BLaER1 treated with 17β-estradiol and CSF1 and Interleukin-3, amounts not matched to agents 10 nM and 100 nM (cell line): ENCODE measurements at regions not wholly inside any gene's neighbourhood (a gene's known extent, or its start where the extent isn't known, plus 50 kb on each side); places are given as distances from the start of the nearest gene placed in this dataset.

Experiments used
- H3K27ac ChIP-seq, 11 experiments: shearing (Covaris generic); formaldehyde crosslinking; 2 replicates each; pipeline ENCODE4 v1.8.1; 2022
- H3K27me3 ChIP-seq, 11 experiments: shearing (Covaris generic); formaldehyde crosslinking; 2 replicates each; pipeline ENCODE4 v1.8.1; 2022
- H3K36me3 ChIP-seq, 11 experiments: shearing (Covaris generic); formaldehyde crosslinking; 2 replicates each; pipeline ENCODE4 v1.8.1; 2022
- H3K4me1 ChIP-seq, 10 experiments: shearing (Covaris generic); formaldehyde crosslinking; 2 replicates each; pipeline ENCODE4 v1.8.1; 2022
- H3K4me2 ChIP-seq, 11 experiments: shearing (Covaris generic); formaldehyde crosslinking; 2 replicates each; pipeline ENCODE4 v1.8.1; 2022
- H3K4me3 ChIP-seq, 10 experiments: shearing (Covaris generic); formaldehyde crosslinking; 2 replicates each; pipeline ENCODE4 v1.8.1; 2022
- H3K9ac ChIP-seq, 11 experiments: shearing (Covaris generic); formaldehyde crosslinking; 2 replicates each; pipeline ENCODE4 v1.8.1; 2022
- H3K9me3 ChIP-seq, 11 experiments: shearing (Covaris generic); formaldehyde crosslinking; replicated peaks in 1 of 11; 2 replicates each; pipeline ENCODE4 v1.8.1; 2022
- H4K20me1 ChIP-seq, 11 experiments: shearing (Covaris generic); formaldehyde crosslinking; 2 replicates each; pipeline ENCODE4 v1.8.1; 2022
- Cebpa-rat ChIP-seq, 11 experiments: shearing (Covaris generic); IDR thresholded peaks; 2 replicates each; pipeline ENCODE4 v1.8.1; 2022

DNA sequence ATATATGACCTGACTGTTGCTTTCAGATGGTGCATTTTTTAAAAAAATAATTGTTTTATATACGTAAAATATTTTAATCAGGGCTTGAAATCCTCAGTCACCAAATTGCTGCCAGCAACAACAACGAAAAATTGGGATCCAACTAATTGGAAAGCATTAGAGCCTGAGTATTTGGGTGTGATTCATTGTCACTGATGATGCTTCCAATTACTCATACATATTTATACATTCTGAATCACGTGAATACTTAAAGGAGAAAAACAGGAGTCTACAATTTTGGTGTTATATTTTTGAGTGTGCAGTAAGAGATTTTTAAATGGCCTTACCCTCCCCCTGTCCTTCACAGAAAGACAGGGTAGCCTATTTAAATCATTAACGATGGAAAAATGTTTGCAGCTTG is 765.6 kb upstream of the TENM3 start:
- TF ChIP-seq Cebpa-rat (IDR thresholded peaks at IDR 0.05): no peak
- H3K9ac ChIP-seq: no peak overlapping the region
- no peaks in the 10 kb centered on the region for H3K27me3 ChIP-seq
- H3K4me2 ChIP-seq: no peak overlapping the region
- H3K4me1 ChIP-seq: no peaks in the 10 kb centered on the region
- H4K20me1 ChIP-seq: no peaks in the 10 kb centered on the region
- no peak overlapping the region for H3K4me3 ChIP-seq
- no peaks in the 10 kb centered on the region for H3K9me3 ChIP-seq
- no peak overlapping the region for H3K27ac ChIP-seq
- H3K36me3 ChIP-seq: no peaks in the 10 kb centered on the region

DNA sequence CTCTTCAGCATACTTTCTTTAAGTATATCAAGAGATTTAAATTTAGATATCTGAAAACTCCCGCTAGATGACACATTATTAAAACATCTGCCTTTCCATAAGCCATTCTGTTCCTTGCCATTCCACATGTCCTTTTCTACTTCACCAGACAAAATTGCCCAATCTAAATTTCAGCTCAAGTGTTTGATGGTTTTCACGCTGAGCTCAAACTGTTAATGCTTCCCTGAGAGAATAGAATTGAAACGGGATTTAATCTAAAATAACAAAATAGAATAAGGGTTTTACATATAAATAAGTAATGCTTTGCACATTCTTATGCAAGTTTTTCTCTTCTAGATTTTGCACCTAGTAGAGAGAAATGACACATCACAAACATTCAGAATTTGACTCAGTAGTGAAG is 764.5 kb upstream of the TENM3 start:
- no peak for TF ChIP-seq Cebpa-rat (IDR thresholded peaks at IDR 0.05)
- Histone ChIP-seq H3K4me3 (no peak overlapping the region), H3K9ac (no peak overlapping the region), H4K20me1 (no peaks in the 10 kb centered on the region), H3K9me3 (no peaks in the 10 kb centered on the region), H3K4me2 (no peak overlapping the region), H3K27me3 (no peaks in the 10 kb centered on the region), H3K36me3 (no peaks in the 10 kb centered on the region), H3K4me1 (no peaks in the 10 kb centered on the region), H3K27ac (no peak overlapping the region)

- no peaks in the 10 kb centered on the region for H3K9me3 ChIP-seq
- H3K4me3 ChIP-seq: no peak overlapping the region
- no peaks in the 10 kb centered on the region for H4K20me1 ChIP-seq
- no peaks in the 10 kb centered on the region for H3K36me3 ChIP-seq
- no peaks in the 10 kb centered on the region for H3K27me3 ChIP-seq
- H3K9ac ChIP-seq: no peak overlapping the region
- H3K27ac ChIP-seq: no peak overlapping the region
- no peak overlapping the region for H3K4me2 ChIP-seq
- no peaks in the 10 kb centered on the region for H3K4me1 ChIP-seq
- TF ChIP-seq Cebpa-rat (IDR thresholded peaks at IDR 0.05): no peak
Observed at GRCh38 chr4:181479141-181479540, 764.1 kb upstream of the TENM3 start.

DNA sequence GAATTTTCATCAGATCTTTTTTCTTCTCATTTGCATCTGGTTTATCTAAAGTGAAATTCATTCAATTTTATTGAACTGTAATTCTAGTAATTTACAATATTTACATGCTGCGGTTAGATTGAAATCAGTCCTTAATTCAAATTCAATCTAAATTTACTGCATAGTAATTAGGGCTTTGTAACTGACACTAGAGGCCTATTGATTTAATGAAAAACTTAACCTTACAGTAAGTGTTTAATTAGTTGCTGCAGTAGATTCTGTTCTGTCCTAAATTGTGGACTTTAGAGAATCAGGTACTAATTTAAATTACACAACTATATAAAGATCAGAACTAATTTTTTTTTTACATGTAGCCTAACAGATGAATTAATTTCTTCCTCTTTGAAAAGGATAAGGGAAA is 758.8 kb upstream of the TENM3 start:
- Histone ChIP-seq H3K9ac (no peak overlapping the region), H4K20me1 (no peaks in the 10 kb centered on the region), H3K4me2 (no peak overlapping the region), H3K27me3 (no peaks in the 10 kb centered on the region), H3K4me1 (no peaks in the 10 kb centered on the region), H3K9me3 (no peaks in the 10 kb centered on the region), H3K27ac (no peak overlapping the region), H3K36me3 (no peaks in the 10 kb centered on the region), H3K4me3 (no peak overlapping the region)
- no peak for TF ChIP-seq Cebpa-rat (IDR thresholded peaks at IDR 0.05)

DNA sequence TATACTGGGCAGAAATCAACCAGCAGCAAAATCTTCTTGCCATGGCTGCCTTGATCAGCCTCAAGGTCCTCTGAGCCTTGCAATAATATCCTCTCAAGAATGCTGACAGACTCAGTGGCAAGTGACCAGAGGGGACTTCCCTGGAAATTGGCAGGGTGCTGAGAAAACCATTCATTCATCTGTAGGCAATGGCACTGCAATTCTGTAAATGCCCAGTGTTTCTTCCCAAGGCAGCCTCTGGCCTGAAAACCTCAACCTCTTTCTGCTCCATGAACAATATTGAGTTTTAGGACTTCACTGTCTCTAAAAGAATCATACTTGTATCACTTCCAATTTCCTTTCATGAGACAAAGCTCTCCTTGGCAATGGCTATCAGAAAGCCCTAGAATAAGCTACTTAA is 754.3 kb upstream of the TENM3 start:
- H3K36me3 ChIP-seq: no peaks in the 10 kb centered on the region
- H4K20me1 ChIP-seq: no peaks in the 10 kb centered on the region
- no peak for TF ChIP-seq Cebpa-rat (IDR thresholded peaks at IDR 0.05)
- no peak overlapping the region for H3K4me3 ChIP-seq
- H3K9me3 ChIP-seq: no peaks in the 10 kb centered on the region
- H3K27ac ChIP-seq: no peak overlapping the region
- H3K4me2 ChIP-seq: no peak overlapping the region
- no peaks in the 10 kb centered on the region for H3K4me1 ChIP-seq
- H3K27me3 ChIP-seq: no peaks in the 10 kb centered on the region
- no peak overlapping the region for H3K9ac ChIP-seq

GRCh38 chr4:181498148-181498547 is 745.1 kb upstream of the TENM3 start:
- Histone ChIP-seq H4K20me1 (no peaks in the 10 kb centered on the region), H3K4me2 (no peak overlapping the region)

DNA sequence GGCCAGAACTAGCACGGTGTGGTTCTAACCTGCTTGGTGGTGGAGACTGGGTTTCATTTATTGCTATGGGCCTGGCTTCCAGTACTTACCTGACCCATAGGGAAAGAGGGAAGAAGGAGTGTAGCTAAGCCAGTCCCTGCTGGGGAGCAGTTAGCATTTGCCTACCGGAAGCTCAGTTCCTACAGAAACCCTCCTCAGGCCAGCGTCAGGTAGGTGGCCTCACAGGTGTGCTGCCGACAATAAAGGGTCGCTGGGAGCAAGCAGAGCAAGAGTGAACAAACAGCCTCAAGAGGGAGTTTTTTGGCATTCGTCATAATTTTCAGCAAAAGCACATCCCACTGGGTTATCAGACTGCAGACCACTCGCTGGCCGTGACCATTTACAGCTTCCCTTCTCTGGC is 740.6 kb upstream of the TENM3 start:
- Histone ChIP-seq H3K27ac (no peak overlapping the region), H3K9me3 (peaks cover 0 to 7% (median 0%) of the 10 kb centered on the region in 11 experiments; a peak in 3 of 22 replicates), H3K4me2 (no peak overlapping the region), H4K20me1 (no peaks in the 10 kb centered on the region), H3K36me3 (no peaks in the 10 kb centered on the region), H3K4me3 (no peak overlapping the region), H3K27me3 (no peaks in the 10 kb centered on the region), H3K4me1 (peaks cover 0 to 24% (median 1%) of the 10 kb centered on the region in 10 experiments; a peak in 7 of 20 replicates), H3K9ac (no peak overlapping the region)
- no peak for TF ChIP-seq Cebpa-rat (IDR thresholded peaks at IDR 0.05)

More at GRCh38 chr4:181498148-181498547, 745.1 kb upstream of the TENM3 start:
- Histone ChIP-seq H3K27me3 (no peaks in the 10 kb centered on the region), H3K9ac (no peak overlapping the region), H3K4me1 (no peaks in the 10 kb centered on the region), H3K9me3 (peaks cover 0 to 7% (median 0%) of the 10 kb centered on the region in 11 experiments; a peak in 3 of 22 replicates), H3K27ac (no peak overlapping the region), H3K36me3 (no peaks in the 10 kb centered on the region), H3K4me3 (no peak overlapping the region)
- no peak for TF ChIP-seq Cebpa-rat (IDR thresholded peaks at IDR 0.05)

GRCh38 chr4:181503687-181504390 is 739.4 kb upstream of the TENM3 start:
- Histone ChIP-seq H3K27me3 (no peaks in the 10 kb centered on the region), H4K20me1 (no peaks in the 10 kb centered on the region), H3K4me1 (peaks cover 0 to 24% (median 1%) of the 10 kb centered on the region in 10 experiments; a peak in 8 of 20 replicates), H3K27ac (no peak overlapping the region), H3K9me3 (peaks cover 0 to 5% (median 0%) of the 10 kb centered on the region in 11 experiments; a peak in 3 of 22 replicates), H3K36me3 (no peaks in the 10 kb centered on the region), H3K4me3 (no peak overlapping the region), H3K4me2 (peak overlapping the region in 5 of 11 experiments; percentile 4 to 64 (median 27); a peak in 4 of 22 replicates), H3K9ac (no peak overlapping the region)
- TF ChIP-seq Cebpa-rat (IDR thresholded peaks at IDR 0.05): no peak

- TF ChIP-seq Cebpa-rat (IDR thresholded peaks at IDR 0.05): no peak
- Histone ChIP-seq H3K4me3 (no peak overlapping the region), H4K20me1 (no peaks in the 10 kb centered on the region), H3K27ac (no peak overlapping the region), H3K9me3 (no peaks in the 10 kb centered on the region), H3K27me3 (no peaks in the 10 kb centered on the region), H3K9ac (no peak overlapping the region), H3K36me3 (no peaks in the 10 kb centered on the region), H3K4me1 (peaks cover 5 to 25% (median 9%) of the 10 kb centered on the region in 10 experiments), H3K4me2 (peak overlapping the region in 1 of 11 experiments; percentile 51; a peak in 1 of 22 replicates)
Observed at GRCh38 chr4:181504924-181505323, 738.3 kb upstream of the TENM3 start.

GRCh38 chr4:181507180-181507835 is 735.9 kb upstream of the TENM3 start:
- H3K4me2 ChIP-seq: no peak overlapping the region
- no peak for TF ChIP-seq Cebpa-rat (IDR thresholded peaks at IDR 0.05)

More at GRCh38 chr4:181507180-181507835, 735.9 kb upstream of the TENM3 start:
- Histone ChIP-seq H3K27me3 (no peaks in the 10 kb centered on the region), H3K9ac (no peak overlapping the region), H4K20me1 (no peaks in the 10 kb centered on the region), H3K4me1 (peaks cover 21 to 44% (median 28%) of the 10 kb centered on the region in 10 experiments), H3K36me3 (no peaks in the 10 kb centered on the region), H3K27ac (no peak overlapping the region), H3K9me3 (no peaks in the 10 kb centered on the region), H3K4me3 (no peak overlapping the region)
